ENCODE measurements at regions not wholly inside any gene's neighbourhood (a gene's known extent, or its start where the extent isn't known, plus 50 kb on each side); places are given as distances from the start of the nearest gene placed in this dataset.

DNA sequence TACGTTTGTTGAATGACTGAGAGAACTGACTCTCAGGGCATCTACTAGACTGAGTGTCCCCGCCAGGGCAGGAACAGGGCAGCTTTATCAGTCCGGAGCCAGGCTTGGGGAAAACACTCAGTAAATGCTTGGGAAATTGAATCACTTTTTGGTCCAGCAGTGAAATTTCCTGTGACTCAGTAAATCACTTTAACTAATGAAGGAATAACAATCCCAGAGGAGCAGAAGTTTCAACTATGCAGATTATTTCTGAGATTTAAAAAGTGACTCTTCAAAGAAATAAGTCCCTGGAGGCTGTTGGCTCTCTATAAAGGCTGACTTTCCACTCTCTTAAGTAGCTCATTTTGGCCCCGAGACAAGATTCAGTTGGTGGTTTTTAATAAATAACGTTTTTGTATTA, 101.8 kb downstream of the FOXL1 start:
- Mint-ChIP-seq H3K27ac (no peak overlapping the region), H3K9me3 (peaks cover 0 to 11% (median 7%) of the 10 kb centered on the region in 9 donors), H3K27me3 (peaks cover 13 to 33% (median 25%) of the 10 kb centered on the region in 5 donors), H3K36me3 (peaks cover 0 to 5% (median 0%) of the 10 kb centered on the region in 3 donors), H3K4me1 (peaks cover 0 to 4% (median 0%) of the 10 kb centered on the region in 4 donors), H3K4me3 (no peak overlapping the region)
- POLR2A ChIA-PET = no interaction called here
- DNase-seq (no peak), ATAC-seq (no peak)

DNA sequence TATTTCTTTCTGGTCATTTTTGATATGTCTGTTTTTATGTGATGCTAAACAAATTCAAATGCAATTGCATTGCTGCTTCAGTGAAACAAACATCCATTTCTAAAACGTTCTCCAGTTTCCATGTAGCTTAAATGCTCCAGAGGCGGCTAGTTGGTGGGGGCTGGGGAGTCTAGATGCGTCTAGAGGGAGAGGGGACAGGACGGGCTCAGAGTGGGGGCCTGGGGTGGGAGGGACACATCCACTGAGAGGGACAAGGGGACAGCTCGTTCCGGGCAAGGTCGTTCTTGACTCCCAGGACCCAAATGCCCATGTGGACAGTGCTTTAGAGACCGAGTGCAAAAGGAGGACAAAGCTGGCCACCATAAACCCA, 102.3 kb downstream of the FOXL1 start:
- Mint-ChIP-seq H3K27me3 (peaks cover 14 to 33% (median 27%) of the 10 kb centered on the region in 5 donors), H3K4me1 (peaks cover 0 to 4% (median 0%) of the 10 kb centered on the region in 4 donors), H3K36me3 (peaks cover 0 to 5% (median 0%) of the 10 kb centered on the region in 3 donors), H3K4me3 (no peak overlapping the region), H3K27ac (peak overlapping the region in 1 of 10 donors; percentile 69), H3K9me3 (peaks cover 0 to 11% (median 7%) of the 10 kb centered on the region in 9 donors)
- no peak for DNase-seq
- POLR2A ChIA-PET = no interaction called here
- no peak for ATAC-seq

DNA sequence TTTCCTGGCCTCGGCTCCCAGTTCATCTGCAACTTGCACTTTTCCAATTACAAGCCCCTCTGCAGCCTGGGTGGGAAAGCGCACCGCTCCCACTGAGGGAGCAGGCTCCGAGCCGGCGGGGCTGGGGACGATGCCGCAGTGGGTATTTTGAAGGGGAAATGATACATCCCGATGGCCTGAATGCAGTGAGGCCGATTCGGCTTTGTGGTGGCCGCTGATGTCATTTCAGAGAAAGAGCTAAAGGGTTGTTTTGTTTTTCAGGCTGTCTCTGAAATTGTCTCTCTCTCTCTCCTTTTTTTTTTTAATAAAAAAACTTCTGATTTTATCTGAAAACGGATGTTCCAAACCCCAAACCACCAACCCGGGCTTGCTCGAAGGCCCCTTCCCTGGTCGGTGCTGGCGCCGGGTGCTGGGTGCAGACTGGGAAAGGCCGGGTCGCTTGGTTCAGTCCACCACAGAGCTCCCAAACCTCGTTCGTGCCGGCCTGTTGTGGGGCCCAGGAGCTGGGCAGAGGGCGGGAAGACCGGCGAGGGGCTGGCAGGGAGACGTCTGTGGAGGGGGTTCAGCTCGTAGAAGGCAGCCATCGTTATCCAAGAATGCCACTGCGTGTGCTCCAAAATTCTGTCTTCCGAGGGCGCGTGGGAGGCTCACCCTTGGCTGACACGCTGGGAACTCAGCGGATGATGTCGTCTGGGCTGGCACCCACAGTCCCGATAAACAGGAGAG, 102.8 kb downstream of the FOXL1 start:
- Mint-ChIP-seq H3K36me3 (peaks cover 0 to 5% (median 0%) of the 10 kb centered on the region in 3 donors), H3K27me3 (peaks cover 16 to 33% (median 26%) of the 10 kb centered on the region in 5 donors), H3K27ac (no peak overlapping the region), H3K4me3 (no peak overlapping the region), H3K9me3 (peaks cover 0 to 11% (median 6%) of the 10 kb centered on the region in 9 donors), H3K4me1 (peaks cover 0 to 4% (median 0%) of the 10 kb centered on the region in 4 donors)
- DNase-seq = no peak
- POLR2A ChIA-PET = no interaction called here
- ATAC-seq = no peak

DNA sequence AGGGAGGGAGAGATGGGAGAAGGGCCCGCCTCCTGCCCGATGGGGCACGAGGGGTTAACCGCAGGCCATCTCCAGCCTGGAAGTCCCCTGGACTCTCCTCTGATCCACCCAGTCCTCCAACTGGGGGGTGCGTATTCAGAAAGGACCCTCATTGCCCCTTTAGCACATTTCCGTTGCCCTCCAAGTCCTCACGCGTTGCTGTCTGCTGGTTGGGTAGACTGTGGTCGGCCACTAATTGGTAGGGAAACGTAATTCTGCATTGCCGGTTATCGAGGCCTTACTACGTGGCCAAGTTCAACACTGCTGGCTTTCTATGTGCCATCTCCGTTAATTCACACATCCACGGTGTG, 103.4 kb downstream of the FOXL1 start:
- POLR2A ChIA-PET = no interaction called here
- Mint-ChIP-seq H3K27me3 (peaks cover 14 to 33% (median 25%) of the 10 kb centered on the region in 5 donors), H3K36me3 (peaks cover 0 to 5% (median 0%) of the 10 kb centered on the region in 3 donors), H3K27ac (no peak overlapping the region), H3K9me3 (peaks cover 0 to 11% (median 6%) of the 10 kb centered on the region in 9 donors), H3K4me1 (peaks cover 0 to 4% (median 0%) of the 10 kb centered on the region in 4 donors), H3K4me3 (no peak overlapping the region)
- DNase-seq (no peak), ATAC-seq (no peak)

DNA sequence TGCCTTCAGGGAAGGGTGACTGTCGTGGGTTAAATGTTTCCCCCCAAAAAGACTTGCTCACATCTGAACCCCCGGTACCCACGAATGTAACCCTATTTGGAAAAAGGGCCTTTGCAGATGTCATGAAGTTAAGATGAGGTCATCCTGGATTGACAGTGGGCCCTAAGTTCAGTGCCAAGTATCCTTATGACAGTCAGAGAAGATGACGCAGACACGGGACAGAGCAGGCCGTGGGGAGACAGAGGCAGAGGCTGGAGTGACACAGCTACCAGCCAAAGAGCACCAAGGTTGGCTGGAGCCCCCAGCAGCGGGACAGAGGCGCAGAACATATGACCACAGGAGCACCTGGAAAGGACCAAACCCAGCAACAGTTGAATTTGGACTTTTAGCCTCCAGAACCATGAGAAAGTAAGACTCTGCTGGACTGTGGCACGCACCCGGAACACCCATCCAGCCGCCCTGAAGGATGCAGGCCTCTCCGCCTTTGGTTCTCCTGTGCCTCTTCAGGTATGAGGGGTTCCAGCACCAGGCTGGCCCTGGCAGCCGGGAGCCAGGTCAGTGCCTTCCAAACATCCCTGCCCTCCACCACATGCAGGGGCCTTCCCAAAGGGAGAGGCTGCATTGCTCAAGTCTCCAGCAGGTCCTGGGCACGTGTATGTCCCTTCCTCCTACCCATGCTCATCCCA, 104.0 kb downstream of the FOXL1 start:
- no peak for ATAC-seq
- no peak overlapping the region for H3K4me3 Mint-ChIP-seq
- peak overlapping the region in 1 of 10 donors; percentile 29 for H3K27ac Mint-ChIP-seq

DNA sequence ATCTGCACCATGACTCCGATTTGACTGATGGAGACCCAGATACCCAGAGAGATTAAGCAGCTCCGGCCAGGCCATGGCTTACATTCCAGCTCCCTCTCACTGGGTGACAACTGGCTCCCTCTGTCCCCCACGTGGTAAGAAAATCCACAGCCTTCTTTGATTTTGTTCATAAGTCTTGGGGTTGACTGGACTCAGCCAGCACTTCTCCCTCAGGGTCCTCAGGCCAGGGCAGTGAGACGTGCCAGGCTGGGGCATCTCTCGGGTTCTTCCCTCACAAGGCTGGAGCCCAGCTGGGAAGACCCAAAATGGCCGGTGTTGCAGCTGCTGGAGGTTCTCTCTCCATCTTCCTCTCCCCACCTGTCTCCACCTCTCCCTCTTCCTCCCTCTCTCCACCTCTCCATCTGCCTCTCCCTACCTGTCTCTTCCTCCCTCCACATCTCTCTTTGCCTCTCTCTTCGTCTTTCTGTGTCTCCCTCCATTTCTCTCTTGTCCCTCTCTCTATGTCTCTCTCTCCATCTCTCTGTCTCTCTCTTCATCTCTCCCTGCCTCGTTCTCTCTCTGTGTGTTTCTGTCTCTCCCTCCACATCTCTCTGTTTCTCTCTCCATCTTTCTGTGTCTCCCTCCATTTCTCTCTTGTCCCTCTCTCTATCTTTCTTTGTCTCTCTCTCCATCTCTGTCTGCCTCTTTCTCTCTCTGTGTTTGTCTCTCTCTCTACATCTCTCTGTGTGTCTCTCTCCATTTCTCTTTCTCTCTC, 105.3 kb downstream of the FOXL1 start:
- ATAC-seq = no peak
- H3K27ac Mint-ChIP-seq = no peak overlapping the region
- POLR2A ChIA-PET = no interaction called here
- H3K36me3 Mint-ChIP-seq = peaks cover 0 to 5% (median 0%) of the 10 kb centered on the region in 3 donors
- H3K9me3 Mint-ChIP-seq = peaks cover 0 to 11% (median 6%) of the 10 kb centered on the region in 9 donors
- no peak for DNase-seq
- H3K4me1 Mint-ChIP-seq = peaks cover 0 to 4% (median 0%) of the 10 kb centered on the region in 4 donors
- no peak overlapping the region for H3K4me3 Mint-ChIP-seq
- H3K27me3 Mint-ChIP-seq = peaks cover 14 to 33% (median 27%) of the 10 kb centered on the region in 5 donors

More for the DNA sequence above, 104.0 kb downstream of the FOXL1 start:
- POLR2A ChIA-PET = no interaction called here
- Mint-ChIP-seq H3K4me1 (peaks cover 0 to 4% (median 0%) of the 10 kb centered on the region in 4 donors), H3K36me3 (peaks cover 0 to 5% (median 0%) of the 10 kb centered on the region in 3 donors), H3K27me3 (peaks cover 14 to 33% (median 27%) of the 10 kb centered on the region in 5 donors), H3K9me3 (peaks cover 0 to 11% (median 6%) of the 10 kb centered on the region in 9 donors)
- DNase-seq = no peak

DNA sequence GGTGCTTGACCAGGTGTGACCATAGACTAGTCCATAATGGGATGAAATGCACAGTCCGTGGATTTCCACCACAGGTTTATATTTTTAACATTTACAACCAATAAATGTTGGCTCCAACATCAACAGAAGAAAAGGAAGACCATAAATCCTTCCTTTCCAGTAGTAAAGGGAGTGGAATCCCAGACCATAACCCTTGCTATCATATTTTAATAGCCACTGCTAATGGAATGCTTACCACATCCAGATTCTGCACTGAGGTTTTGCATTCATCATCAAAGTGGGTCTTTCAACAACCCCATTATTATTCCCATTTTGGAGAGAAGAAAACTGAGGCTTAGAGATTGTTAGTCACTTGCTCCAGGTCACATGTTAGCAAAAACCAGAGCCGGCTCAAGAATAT, 106.7 kb downstream of the FOXL1 start:
- Mint-ChIP-seq H3K27ac (no peak overlapping the region), H3K4me3 (no peak overlapping the region), H3K4me1 (peaks cover 0 to 4% (median 0%) of the 10 kb centered on the region in 4 donors), H3K27me3 (peaks cover 14 to 33% (median 27%) of the 10 kb centered on the region in 5 donors), H3K9me3 (peaks cover 0 to 4% (median 0%) of the 10 kb centered on the region in 9 donors), H3K36me3 (no peaks in the 10 kb centered on the region)
- POLR2A ChIA-PET = no interaction called here
- ATAC-seq (no peak), DNase-seq (no peak)

DNA sequence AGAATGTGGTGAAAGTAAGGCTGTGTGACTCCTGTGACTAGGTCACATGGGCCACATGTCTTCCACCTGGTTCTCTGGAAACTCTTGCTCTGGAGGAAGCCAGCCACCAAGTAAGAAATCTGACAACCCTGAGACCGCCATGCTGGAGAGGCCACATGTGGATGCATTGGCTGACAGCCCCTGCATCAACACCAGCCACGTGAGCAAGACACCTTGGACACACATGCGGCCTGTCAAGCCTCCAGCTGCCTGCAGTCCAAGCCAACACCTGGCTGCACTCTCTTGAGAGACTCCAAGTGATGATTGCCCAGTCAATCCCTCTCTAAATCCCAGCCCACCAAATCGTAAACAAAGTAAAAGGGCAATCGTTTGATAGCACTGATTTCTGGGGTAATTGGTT, 112.6 kb downstream of the FOXL1 start:
- POLR2A ChIA-PET = no interaction called here
- H3K4me3 Mint-ChIP-seq = no peak overlapping the region
- DNase-seq = no peak
- no peaks in the 10 kb centered on the region for H3K36me3 Mint-ChIP-seq
- peaks cover 5 to 17% (median 11%) of the 10 kb centered on the region in 5 donors for H3K27me3 Mint-ChIP-seq
- H3K27ac Mint-ChIP-seq = no peak overlapping the region
- ATAC-seq = no peak
- no peaks in the 10 kb centered on the region for H3K4me1 Mint-ChIP-seq
- no peaks in the 10 kb centered on the region for H3K9me3 Mint-ChIP-seq

DNA sequence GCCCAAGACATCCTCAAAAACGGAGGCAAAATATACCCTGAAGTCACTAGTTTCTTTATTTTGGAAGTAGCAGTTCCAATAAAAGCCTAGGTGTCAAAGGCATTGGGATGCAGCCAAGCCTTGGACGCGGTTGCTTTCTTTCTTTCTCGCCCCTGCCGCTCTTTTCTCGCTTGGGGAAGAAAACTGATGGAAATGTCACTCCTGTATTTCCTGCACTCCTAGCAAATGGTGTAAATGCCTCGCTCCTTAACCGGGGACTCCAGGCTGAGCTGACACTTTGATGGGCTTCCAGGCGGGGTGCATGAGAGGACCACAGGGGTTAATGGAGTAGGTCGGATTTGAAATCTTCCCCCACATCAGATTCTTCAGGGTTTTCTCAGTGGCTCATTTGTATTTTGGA, 114.1 kb downstream of the FOXL1 start:
- POLR2A ChIA-PET = no interaction called here

DNA sequence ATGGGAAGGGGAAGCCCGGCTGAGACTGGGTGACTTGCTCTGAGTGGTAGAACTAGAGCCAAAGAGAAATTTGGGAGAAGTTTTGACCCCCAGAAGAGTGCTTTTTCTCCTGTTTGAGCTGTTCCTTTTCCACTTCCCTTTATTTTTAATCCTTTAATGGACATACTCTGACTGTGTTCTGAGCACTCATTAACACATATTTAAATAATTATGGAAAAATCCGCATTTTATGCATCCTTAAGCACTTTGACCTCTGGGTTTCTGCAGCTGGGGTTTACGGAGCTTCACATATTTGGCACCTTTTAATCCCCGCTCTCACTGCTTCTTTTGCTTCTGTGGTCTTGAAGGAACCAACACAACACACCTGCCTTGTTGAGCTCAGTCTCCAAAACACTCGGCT, 114.7 kb downstream of the FOXL1 start:
- H3K27ac Mint-ChIP-seq = no peak overlapping the region
- POLR2A ChIA-PET = no interaction called here
- peaks cover 5 to 17% (median 9%) of the 10 kb centered on the region in 5 donors for H3K27me3 Mint-ChIP-seq
- no peaks in the 10 kb centered on the region for H3K36me3 Mint-ChIP-seq
- ATAC-seq (no peak), DNase-seq (no peak)
- H3K4me3 Mint-ChIP-seq = no peak overlapping the region
- H3K4me1 Mint-ChIP-seq = no peaks in the 10 kb centered on the region
- H3K9me3 Mint-ChIP-seq = no peaks in the 10 kb centered on the region

More for the DNA sequence above, 114.1 kb downstream of the FOXL1 start:
- no peaks in the 10 kb centered on the region for H3K9me3 Mint-ChIP-seq
- H3K27ac Mint-ChIP-seq = no peak overlapping the region
- ATAC-seq = no peak
- H3K4me1 Mint-ChIP-seq = no peaks in the 10 kb centered on the region
- DNase-seq = no peak
- H3K36me3 Mint-ChIP-seq = no peaks in the 10 kb centered on the region
- peaks cover 5 to 17% (median 9%) of the 10 kb centered on the region in 5 donors for H3K27me3 Mint-ChIP-seq
- no peak overlapping the region for H3K4me3 Mint-ChIP-seq

DNA sequence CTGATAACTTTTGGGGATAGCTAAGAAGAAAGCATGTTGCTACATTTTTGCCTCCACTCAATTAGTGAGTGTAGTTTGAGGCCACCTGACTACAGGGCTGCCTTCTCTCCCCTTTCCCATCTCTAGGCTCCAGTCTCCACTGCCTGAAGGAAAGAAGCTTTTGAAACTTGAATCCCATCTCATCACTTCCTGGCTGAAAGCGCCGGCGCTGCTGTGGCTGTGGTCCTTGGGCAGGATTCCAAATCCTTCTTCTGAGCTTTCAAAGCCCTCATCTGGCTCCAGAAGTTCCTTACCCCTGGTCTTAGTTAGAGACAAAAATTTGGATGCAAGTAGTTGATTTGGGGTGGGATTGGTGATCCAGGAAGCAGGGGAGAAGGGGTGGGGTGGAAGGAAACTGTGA, 119.4 kb downstream of the FOXL1 start:
- H3K36me3 Mint-ChIP-seq = no peaks in the 10 kb centered on the region
- no peak for ATAC-seq

DNA sequence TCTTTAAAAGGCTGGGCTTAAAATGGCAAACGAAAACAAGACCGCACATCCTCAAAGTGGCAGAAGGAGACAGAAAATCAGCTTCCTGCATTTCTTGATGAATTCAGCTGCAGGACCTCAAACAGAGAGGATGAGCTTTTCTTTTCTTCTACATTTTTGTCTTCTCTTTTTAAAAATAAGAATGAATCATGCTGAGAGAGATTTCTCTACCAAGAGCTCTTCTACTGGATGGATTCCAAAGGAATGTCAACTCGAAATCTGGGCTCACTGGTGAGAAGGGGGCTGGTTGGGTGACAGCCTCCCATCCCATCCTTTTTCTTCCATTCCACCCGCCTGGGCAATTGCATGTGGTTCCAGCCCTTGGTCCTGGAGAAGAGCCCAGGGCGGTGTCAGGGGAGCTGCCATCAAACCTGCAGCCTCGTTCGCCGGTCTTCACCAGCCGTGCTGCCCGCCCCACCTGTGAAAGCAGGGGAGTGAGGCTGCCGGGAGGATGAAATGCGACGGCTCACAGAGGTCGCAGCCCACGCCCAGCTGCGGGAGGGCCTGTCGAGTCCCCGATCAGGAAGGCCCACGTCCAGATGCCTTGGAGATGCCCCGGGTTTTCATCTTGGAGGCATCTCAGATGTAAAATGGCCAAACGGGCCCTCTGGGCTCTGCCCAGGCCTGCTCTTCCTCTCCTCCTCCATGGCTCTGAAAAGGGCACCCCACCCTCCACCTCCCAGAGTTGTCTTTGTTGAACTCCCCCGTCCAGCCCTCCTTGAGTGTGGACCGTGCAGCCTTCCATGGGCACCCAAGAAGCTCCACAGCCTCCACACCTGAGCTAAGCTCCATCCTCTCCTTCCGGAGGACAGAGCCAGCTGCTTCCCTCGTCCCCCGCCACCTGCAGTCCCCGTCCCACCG, 121.9 kb downstream of the FOXL1 start:
- POLR2A ChIA-PET = no interaction called here
- Mint-ChIP-seq H3K27me3 (peaks cover 3 to 17% (median 6%) of the 10 kb centered on the region in 5 donors), H3K36me3 (no peaks in the 10 kb centered on the region), H3K9me3 (peaks cover 0 to 2% (median 0%) of the 10 kb centered on the region in 9 donors), H3K4me1 (no peaks in the 10 kb centered on the region), H3K4me3 (no peak overlapping the region), H3K27ac (peak overlapping the region in 1 of 10 donors; percentile 24)
- DNase-seq (no peak), ATAC-seq (no peak)

More for the DNA sequence above, 119.4 kb downstream of the FOXL1 start:
- Mint-ChIP-seq H3K9me3 (no peaks in the 10 kb centered on the region), H3K27me3 (peaks cover 5 to 17% (median 11%) of the 10 kb centered on the region in 5 donors), H3K27ac (no peak overlapping the region), H3K4me1 (no peaks in the 10 kb centered on the region), H3K4me3 (no peak overlapping the region)
- DNase-seq = no peak
- POLR2A ChIA-PET = no interaction called here
